IPS-20b (cell line): ENCODE measurements at regions not wholly inside any gene's neighbourhood (a gene's known extent, or its start where the extent isn't known, plus 50 kb on each side); places are given as distances from the start of the nearest gene placed in this dataset.

ENCODE experiments used
- H3K27ac ChIP-seq: one replicate; pipeline ENCODE4 v1.5.1; 2013; ENCODE audit warnings: low read length
- H3K27me3 ChIP-seq: 2 replicates; pipeline ENCODE4 v1.6.1; 2013; ENCODE audit warnings: mild to moderate bottlenecking, low read length, inconsistent platforms; ENCODE audit not compliant: insufficient read depth
- H3K36me3 ChIP-seq: 2 replicates; pipeline ENCODE4 v1.6.1; 2013; ENCODE audit warnings: low read depth, mild to moderate bottlenecking, inconsistent platforms, low read length, moderate library complexity; ENCODE audit not compliant: insufficient read depth
- H3K4me1 ChIP-seq: 2 replicates; pipeline ENCODE4 v1.6.1; 2013; ENCODE audit warnings: mild to moderate bottlenecking, control low read depth, inconsistent platforms, low read length, moderate library complexity; ENCODE audit not compliant: insufficient read depth
- H3K4me3 ChIP-seq: 2 replicates; pipeline ENCODE4 v1.5.1; 2013; ENCODE audit warnings: mild to moderate bottlenecking, low read length, inconsistent platforms
- H3K9ac ChIP-seq: 2 replicates; pipeline ENCODE4 v1.6.1; 2013; ENCODE audit warnings: low read depth, mild to moderate bottlenecking, inconsistent platforms, low read length, moderate library complexity
- H3K9me3 ChIP-seq: 2 replicates; pipeline ENCODE4 v1.6.1; 2013; ENCODE audit warnings: mild to moderate bottlenecking, low read depth, low read length, inconsistent platforms; ENCODE audit not compliant: insufficient read depth

DNA sequence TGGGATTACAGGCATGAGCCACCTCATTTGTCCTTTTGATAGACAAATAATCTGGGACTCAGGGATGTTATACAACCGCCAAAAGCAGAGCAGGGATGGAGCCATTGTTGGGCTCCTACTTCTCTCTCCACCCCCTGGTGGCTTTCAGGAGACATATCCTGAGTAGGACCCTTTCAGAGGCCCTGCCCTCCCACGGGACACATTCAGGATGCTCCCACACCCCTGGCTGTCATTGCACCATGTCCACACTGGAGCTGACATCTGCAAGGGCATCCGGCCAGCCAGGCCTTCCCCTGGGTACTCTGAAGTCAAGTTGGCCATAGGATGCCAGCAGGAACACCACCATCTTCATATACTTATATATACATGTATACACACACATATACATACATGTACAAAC lies 181.8 kb downstream of the SYK start:
- no peaks in the 10 kb centered on the region for H3K4me1 ChIP-seq
- H3K36me3 ChIP-seq = no peaks in the 10 kb centered on the region
- H3K27ac ChIP-seq = no peak overlapping the region
- no peak overlapping the region for H3K4me3 ChIP-seq
- no peak overlapping the region for H3K9ac ChIP-seq
- H3K9me3 ChIP-seq = no peaks in the 10 kb centered on the region
- H3K27me3 ChIP-seq = no peaks in the 10 kb centered on the region

DNA sequence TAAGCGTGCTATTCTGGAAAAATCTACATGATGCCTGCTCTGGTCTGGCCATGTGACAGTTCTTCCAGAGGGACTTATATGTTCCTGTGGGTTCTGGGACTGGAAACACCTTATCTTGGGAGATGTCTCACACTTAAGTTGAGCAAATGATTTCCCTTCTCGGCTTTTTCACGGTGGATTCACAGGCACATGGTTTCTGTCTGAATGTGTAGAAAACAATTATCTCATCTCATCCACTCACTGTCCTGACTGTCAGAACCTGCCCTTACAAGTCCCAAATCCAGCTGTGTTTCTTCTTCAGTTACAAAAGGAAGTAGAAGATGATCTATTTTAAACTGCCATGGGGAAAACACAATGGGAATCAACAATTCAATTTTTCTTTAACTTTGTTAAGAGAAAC lies 184.0 kb downstream of the SYK start:
- no peaks in the 10 kb centered on the region for H3K27me3 ChIP-seq
- no peak overlapping the region for H3K4me3 ChIP-seq
- H3K27ac ChIP-seq = no peak overlapping the region
- no peaks in the 10 kb centered on the region for H3K4me1 ChIP-seq
- no peaks in the 10 kb centered on the region for H3K9me3 ChIP-seq
- H3K36me3 ChIP-seq = no peaks in the 10 kb centered on the region
- H3K9ac ChIP-seq = no peak overlapping the region

DNA sequence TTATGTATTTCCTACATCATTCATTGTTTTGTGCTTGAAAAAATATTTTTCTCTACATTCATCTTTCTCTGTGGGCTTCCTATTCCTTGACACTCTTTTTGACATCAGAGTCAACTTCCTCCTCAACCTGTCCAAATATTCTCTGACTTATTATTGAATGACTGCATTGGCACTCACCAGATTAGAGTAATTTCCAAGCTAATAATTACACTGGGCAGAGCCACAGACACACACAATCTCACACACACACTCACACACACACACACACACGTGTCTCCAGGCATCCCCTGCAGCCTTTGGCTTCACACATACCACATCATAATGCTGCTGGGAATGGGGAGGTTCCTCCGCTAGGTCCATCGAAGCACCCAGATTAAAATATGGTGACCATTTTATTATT lies 184.5 kb downstream of the SYK start:
- no peak overlapping the region for H3K4me3 ChIP-seq
- H3K36me3 ChIP-seq = no peaks in the 10 kb centered on the region
- no peak overlapping the region for H3K9ac ChIP-seq
- H3K4me1 ChIP-seq = no peaks in the 10 kb centered on the region
- no peak overlapping the region for H3K27ac ChIP-seq
- no peaks in the 10 kb centered on the region for H3K27me3 ChIP-seq
- H3K9me3 ChIP-seq = no peaks in the 10 kb centered on the region

DNA sequence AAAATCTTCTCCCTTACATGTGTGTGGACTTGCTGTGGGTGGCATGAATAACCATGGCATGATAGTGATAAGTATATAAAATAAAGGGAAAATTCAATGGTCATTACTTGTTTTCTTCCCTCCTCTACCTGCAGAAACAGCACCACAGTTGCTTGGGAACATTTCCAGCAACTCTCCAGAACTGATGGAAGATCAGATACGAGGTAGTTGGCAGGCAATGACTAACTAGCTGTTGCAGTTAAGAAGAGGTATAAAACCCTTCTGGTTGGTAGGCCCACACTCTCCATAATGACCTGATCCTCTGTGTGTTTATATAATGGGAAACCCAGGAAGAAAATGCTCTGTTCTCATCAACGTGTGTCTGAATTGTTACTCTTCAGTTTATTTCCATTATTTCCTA lies 185.9 kb downstream of the SYK start:
- Histone ChIP-seq H3K9me3 (no peaks in the 10 kb centered on the region), H3K4me3 (no peak overlapping the region), H3K27me3 (no peaks in the 10 kb centered on the region), H3K36me3 (no peaks in the 10 kb centered on the region), H3K27ac (no peak overlapping the region), H3K4me1 (no peaks in the 10 kb centered on the region), H3K9ac (no peak overlapping the region)

DNA sequence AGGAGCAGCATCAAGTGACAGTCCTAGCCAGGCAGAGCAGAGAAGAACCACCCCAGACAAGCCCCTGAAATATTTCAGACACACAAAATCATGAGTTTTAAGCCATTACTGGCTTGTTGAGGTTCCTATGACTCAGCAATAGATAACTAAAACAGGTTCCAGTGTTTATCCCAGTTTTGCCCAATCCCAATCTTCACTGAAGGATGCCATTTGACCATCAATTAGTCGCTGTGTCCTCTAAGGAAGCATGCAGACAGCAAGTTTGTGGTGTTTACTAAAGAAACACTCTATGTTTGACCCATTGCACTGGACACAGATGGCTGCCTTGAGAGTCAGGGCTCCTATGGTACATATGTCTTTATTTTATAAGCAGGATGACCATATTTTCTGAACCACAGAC lies 186.7 kb downstream of the SYK start:
- Histone ChIP-seq H3K9me3 (no peaks in the 10 kb centered on the region), H3K36me3 (no peaks in the 10 kb centered on the region), H3K27me3 (no peaks in the 10 kb centered on the region), H3K9ac (no peak overlapping the region), H3K27ac (no peak overlapping the region), H3K4me1 (no peaks in the 10 kb centered on the region), H3K4me3 (no peak overlapping the region)

DNA sequence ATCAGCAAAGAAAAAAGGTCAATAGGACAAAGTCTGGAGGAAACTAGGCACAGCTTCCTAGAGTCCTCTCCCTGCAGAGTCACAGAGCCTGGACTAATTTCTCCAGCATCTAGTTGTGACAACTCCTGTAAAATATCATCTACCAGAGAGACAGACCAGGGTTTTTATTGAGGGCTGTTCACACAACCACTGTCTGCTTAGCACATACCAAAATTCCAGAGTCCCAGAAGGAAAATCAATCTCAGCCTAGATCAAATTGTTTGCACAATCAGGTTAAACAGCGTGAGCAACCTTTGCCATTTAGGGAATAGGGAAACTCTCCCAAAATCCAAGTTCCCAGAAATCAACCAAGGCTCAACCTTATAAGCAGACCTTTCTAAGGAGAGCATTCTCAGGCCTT lies 190.3 kb downstream of the SYK start:
- no peak overlapping the region for H3K27ac ChIP-seq
- H3K36me3 ChIP-seq = no peaks in the 10 kb centered on the region
- H3K9me3 ChIP-seq = no peaks in the 10 kb centered on the region
- H3K9ac ChIP-seq = no peak overlapping the region
- H3K4me1 ChIP-seq = peaks cover 7% of the 10 kb centered on the region; the same call in 1 of the 2 replicates
- H3K4me3 ChIP-seq = no peak overlapping the region
- no peaks in the 10 kb centered on the region for H3K27me3 ChIP-seq

DNA sequence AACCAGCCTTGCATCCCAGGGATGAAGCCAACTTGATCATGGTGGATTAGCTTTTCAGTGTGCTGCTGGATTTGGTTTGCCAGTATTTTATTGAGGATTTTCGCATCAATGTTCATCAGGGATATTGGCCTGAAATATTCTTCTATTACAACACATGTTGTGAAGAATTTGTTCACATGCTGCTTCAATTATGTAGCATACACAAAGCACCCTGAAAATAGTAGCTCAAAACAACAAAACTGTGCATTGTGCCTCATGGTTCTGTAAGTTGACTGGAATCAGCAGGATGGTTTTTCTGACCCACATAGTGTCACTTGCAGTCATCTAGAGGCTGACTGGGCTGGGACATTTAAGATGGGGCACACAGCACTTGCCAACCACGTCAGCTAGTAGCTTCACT lies 193.9 kb downstream of the SYK start:
- no peak overlapping the region for H3K27ac ChIP-seq
- no peaks in the 10 kb centered on the region for H3K36me3 ChIP-seq
- no peak overlapping the region for H3K4me3 ChIP-seq
- no peaks in the 10 kb centered on the region for H3K9me3 ChIP-seq
- no peaks in the 10 kb centered on the region for H3K27me3 ChIP-seq
- no peak overlapping the region for H3K9ac ChIP-seq
- peaks cover 7% of the 10 kb centered on the region; the same call in 1 of the 2 replicates for H3K4me1 ChIP-seq

DNA sequence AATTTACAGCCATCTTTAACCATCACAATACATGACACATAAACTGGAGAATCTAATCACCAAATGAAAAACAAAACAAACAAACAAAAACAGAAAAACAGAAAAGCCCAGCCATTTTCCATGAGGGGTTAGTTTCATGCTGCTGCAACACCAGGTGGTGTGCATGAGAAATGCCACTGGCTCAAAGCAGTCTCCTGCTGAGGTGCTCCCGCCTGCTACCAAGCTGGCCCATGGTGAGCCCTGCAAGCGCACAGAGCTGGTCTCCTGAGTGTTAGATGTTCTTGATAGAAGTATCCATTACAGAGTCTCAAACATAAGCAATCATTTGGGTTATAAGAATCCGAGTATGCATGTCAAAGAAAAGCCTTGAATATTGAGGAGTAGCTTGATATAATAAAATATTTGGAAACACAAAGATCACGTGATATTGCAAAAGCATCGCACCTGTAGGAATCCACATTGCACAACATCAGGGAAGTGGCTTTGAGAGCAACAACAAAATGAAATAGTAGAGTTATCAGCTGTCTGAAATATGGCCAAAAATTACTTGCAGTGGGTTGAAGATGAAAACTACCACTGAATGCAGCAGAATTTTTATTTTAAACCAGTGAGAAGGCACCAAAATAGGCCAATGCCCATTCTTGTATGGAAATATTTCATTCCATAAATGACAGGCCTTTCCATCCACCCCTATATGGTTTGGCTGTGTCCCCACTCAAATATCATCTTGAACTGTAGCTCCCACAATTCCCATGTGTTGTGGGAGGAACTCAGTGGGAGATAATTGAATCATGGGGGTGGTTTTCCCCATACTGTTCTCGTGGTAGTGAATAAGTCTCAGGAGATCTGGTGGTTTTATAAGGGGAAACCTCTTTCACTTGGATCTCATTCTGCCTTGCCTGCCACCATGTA lies 194.8 kb downstream of the SYK start:
- H3K4me1 ChIP-seq = peaks cover 7% of the 10 kb centered on the region; the same call in 1 of the 2 replicates
- H3K27me3 ChIP-seq = no peaks in the 10 kb centered on the region
- H3K27ac ChIP-seq = no peak overlapping the region
- H3K9ac ChIP-seq = no peak overlapping the region
- H3K4me3 ChIP-seq = no peak overlapping the region
- no peaks in the 10 kb centered on the region for H3K36me3 ChIP-seq
- H3K9me3 ChIP-seq = no peaks in the 10 kb centered on the region

DNA sequence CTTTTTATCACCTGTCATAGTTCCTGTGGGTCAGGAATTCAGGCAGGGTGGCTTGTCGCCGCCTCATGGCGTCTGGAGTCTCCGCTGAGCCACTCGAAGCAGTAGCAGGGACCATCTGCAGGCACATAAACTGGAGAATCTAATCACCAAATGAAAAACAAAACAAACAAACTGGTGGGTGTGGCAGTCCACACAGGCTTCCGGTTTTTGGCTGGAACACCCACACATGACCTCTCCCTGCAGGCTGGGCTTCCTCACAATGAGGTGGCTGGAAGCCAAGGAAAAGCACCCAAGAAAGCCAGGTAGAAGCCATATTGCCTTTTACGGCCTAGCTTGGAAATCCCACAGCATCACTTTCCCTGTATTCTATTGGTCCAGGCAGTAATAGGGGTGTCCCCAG lies 197.0 kb downstream of the SYK start:
- peaks cover 7% of the 10 kb centered on the region; the same call in 1 of the 2 replicates for H3K4me1 ChIP-seq
- no peak overlapping the region for H3K27ac ChIP-seq
- H3K9me3 ChIP-seq = peaks cover 10% of the 10 kb centered on the region
- H3K4me3 ChIP-seq = no peak overlapping the region
- H3K27me3 ChIP-seq = no peaks in the 10 kb centered on the region
- no peak overlapping the region for H3K9ac ChIP-seq
- no peaks in the 10 kb centered on the region for H3K36me3 ChIP-seq

DNA sequence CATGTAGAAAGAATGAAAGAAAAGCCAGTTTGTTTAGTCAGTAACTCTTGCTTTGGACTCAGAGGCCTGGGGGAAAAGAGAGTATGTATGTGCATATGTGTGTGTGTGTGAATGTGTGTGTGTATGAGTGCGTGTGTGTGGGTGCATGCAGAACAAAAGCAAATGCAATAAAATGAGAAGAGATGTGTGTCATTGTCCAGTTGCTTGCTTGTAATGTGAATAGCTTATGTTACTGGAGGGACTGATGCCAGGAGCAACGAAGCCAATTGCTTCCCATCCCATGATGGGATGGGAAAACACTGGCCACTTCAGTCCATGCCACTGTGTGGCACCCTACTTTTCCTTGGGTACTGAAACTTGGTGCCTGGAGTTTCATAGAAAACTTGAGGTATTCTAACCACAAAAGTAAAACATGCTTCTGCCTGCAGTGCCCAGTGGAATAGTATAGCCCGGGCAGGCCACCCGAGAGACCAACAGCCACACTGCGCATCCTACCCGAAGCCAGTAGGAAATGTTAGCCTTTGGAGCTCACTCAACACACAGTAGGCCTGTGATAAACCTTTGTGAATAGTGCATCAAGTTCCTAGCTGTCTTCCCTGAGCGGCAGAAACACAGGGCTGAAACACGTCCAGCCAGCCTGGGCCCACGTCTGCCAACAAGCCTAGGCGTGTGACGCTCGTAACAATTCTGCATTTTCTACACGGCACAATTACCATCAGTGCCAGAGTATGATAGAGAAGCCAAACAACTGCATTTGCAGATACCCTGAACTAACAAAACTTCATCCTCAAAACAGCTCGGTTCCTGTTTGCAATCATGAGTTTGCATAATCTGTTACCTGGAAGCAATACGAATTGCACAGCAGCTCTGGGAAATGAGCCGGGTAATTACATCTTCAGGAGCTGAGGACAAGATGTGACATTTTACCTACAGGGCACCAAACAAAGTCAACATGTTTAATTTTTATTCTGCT lies 198.1 kb downstream of the SYK start:
- H3K27me3 ChIP-seq = no peaks in the 10 kb centered on the region
- H3K4me3 ChIP-seq = no peak overlapping the region
- peaks cover 7% of the 10 kb centered on the region; the same call in 1 of the 2 replicates for H3K4me1 ChIP-seq
- H3K36me3 ChIP-seq = no peaks in the 10 kb centered on the region
- no peak overlapping the region for H3K27ac ChIP-seq
- H3K9me3 ChIP-seq = peaks cover 10% of the 10 kb centered on the region
- no peak overlapping the region for H3K9ac ChIP-seq

DNA sequence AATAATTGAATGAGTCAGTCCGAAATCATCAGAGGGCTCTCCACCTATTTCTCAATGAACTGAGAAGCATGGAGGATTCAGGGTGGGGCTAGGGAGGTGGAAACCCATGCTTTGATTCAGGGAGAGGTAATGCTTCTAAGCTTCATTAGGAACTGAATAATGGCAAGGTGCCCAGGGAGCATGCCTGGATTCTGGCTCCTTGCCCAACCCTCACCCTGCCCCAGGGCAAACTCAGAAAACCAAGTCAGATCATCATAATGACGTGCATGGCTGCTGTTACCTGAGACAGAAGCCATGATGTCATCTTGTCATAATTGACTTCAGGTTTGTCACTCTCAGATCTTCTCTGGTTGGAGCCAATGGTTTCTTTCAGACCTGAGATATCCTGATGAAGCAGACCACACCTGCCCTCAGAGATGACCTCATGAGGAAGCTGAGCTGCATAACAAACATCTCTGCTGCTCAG lies 199.6 kb downstream of the SYK start:
- no peaks in the 10 kb centered on the region for H3K36me3 ChIP-seq
- H3K9ac ChIP-seq = no peak overlapping the region
- no peaks in the 10 kb centered on the region for H3K27me3 ChIP-seq
- H3K9me3 ChIP-seq = peaks cover 10% of the 10 kb centered on the region
- no peak overlapping the region for H3K4me3 ChIP-seq
- H3K4me1 ChIP-seq = peaks cover under 1% of the 10 kb centered on the region; the same call in 1 of the 2 replicates
- no peak overlapping the region for H3K27ac ChIP-seq
